Mesothelial cell of epicardium (in vitro differentiated cells): ENCODE measurements at regions not wholly inside any gene's neighbourhood (a gene's known extent, or its start where the extent isn't known, plus 50 kb on each side); places are given as distances from the start of the nearest gene placed in this dataset.

ENCODE experiments used
- DNase-seq, 2 experiments: peaks; one replicate each; pipeline ENCODE4 v3.0.0; 2021; ENCODE audit warnings: low spot score in 2 of 2; ENCODE audit not compliant: unreplicated experiment in 2 of 2
- H3K27ac Mint-ChIP-seq: 2 replicates; pipeline ENCODE4 v1.8.0; 2021; ENCODE audit warnings: mixed read lengths
- H3K27me3 Mint-ChIP-seq: 2 replicates; pipeline ENCODE4 v1.8.0; 2021; ENCODE audit warnings: low read depth, mixed read lengths
- H3K36me3 Mint-ChIP-seq: 2 replicates; pipeline ENCODE4 v1.8.0; 2021; ENCODE audit warnings: mixed read lengths
- H3K4me1 Mint-ChIP-seq: 2 replicates; pipeline ENCODE4 v1.8.0; 2021; ENCODE audit warnings: mixed read lengths
- H3K4me3 Mint-ChIP-seq: 2 replicates; pipeline ENCODE4 v1.8.0; 2021; ENCODE audit warnings: mild to moderate bottlenecking, moderate library complexity, mixed read lengths
- H3K9me3 Mint-ChIP-seq: 2 replicates; pipeline ENCODE4 v1.8.0; 2021; ENCODE audit warnings: mixed read lengths
- TF ChIP-seq, protein P1 (sequence below): fragments of 200-600 bp; sonication (generic); IDR thresholded peaks from one replicate; pipeline ENCODE4 v1.5.0; 2021; ENCODE audit warnings: antibody characterized with exemption; ENCODE audit not compliant: unreplicated experiment

DNA sequence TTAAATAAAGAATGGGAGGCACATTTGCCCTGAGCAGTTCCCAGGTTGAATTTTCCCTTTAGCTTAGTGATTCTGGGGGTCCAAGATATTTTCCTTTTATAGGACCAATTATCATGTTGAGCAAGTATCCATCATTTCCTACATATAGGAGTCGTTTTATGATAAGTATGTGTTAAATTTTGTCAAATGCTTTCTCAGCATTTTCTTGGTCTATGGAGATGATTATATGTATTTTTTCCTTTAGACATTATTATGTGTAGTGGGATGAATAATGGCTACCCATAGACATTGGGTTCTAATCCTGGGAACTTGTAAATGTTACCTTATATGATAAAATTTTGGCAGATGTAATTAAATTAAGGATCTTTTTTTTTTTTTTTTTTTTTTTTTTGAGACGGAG, 128.7 kb downstream of the LMO4 start:
- DNase-seq = no peak
- no peak overlapping the region for H3K27ac Mint-ChIP-seq
- H3K27me3 Mint-ChIP-seq = no peaks in the 10 kb centered on the region
- H3K4me1 Mint-ChIP-seq = no peaks in the 10 kb centered on the region
- no peak overlapping the region for H3K4me3 Mint-ChIP-seq
- TF ChIP-seq, protein P1, sequence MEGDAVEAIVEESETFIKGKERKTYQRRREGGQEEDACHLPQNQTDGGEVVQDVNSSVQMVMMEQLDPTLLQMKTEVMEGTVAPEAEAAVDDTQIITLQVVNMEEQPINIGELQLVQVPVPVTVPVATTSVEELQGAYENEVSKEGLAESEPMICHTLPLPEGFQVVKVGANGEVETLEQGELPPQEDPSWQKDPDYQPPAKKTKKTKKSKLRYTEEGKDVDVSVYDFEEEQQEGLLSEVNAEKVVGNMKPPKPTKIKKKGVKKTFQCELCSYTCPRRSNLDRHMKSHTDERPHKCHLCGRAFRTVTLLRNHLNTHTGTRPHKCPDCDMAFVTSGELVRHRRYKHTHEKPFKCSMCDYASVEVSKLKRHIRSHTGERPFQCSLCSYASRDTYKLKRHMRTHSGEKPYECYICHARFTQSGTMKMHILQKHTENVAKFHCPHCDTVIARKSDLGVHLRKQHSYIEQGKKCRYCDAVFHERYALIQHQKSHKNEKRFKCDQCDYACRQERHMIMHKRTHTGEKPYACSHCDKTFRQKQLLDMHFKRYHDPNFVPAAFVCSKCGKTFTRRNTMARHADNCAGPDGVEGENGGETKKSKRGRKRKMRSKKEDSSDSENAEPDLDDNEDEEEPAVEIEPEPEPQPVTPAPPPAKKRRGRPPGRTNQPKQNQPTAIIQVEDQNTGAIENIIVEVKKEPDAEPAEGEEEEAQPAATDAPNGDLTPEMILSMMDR = no peak
- H3K36me3 Mint-ChIP-seq = peaks cover 17% of the 10 kb centered on the region
- H3K9me3 Mint-ChIP-seq = peaks cover 53% of the 10 kb centered on the region

- H3K4me3 Mint-ChIP-seq = no peak overlapping the region
- H3K4me1 Mint-ChIP-seq = peaks cover 15% of the 10 kb centered on the region
- TF ChIP-seq, protein P1 = no peak
- DNase-seq = no peak
- H3K36me3 Mint-ChIP-seq = peaks cover 5% of the 10 kb centered on the region
- peaks cover 25% of the 10 kb centered on the region for H3K9me3 Mint-ChIP-seq
- no peaks in the 10 kb centered on the region for H3K27me3 Mint-ChIP-seq
- H3K27ac Mint-ChIP-seq = no peak overlapping the region
These were observed 134.2 kb downstream of the LMO4 start for GRCh38 chr1:87462894-87463293.

- TF ChIP-seq, protein P1 = no peak
- Mint-ChIP-seq H3K4me1 (peaks cover 15% of the 10 kb centered on the region), H3K27ac (peak overlapping the region; percentile 15), H3K9me3 (peaks cover 17% of the 10 kb centered on the region), H3K36me3 (peaks cover 5% of the 10 kb centered on the region), H3K27me3 (no peaks in the 10 kb centered on the region), H3K4me3 (no peak overlapping the region)
- no peak for DNase-seq
These were observed 135.4 kb downstream of the LMO4 start for GRCh38 chr1:87464022-87464490.

GRCh38 chr1:87466621-87467020, 137.9 kb downstream of the LMO4 start:
- no peak overlapping the region for H3K4me3 Mint-ChIP-seq
- no peaks in the 10 kb centered on the region for H3K27me3 Mint-ChIP-seq
- no peaks in the 10 kb centered on the region for H3K36me3 Mint-ChIP-seq
- no peak for DNase-seq
- no peaks in the 10 kb centered on the region for H3K9me3 Mint-ChIP-seq
- H3K27ac Mint-ChIP-seq = no peak overlapping the region
- peaks cover 15% of the 10 kb centered on the region for H3K4me1 Mint-ChIP-seq
- TF ChIP-seq, protein P1 = no peak

GRCh38 chr1:87472716-87473115, 144.0 kb downstream of the LMO4 start:
- no peak overlapping the region for H3K27ac Mint-ChIP-seq
- H3K36me3 Mint-ChIP-seq = no peaks in the 10 kb centered on the region
- DNase-seq = no peak
- TF ChIP-seq, protein P1 = no peak
- H3K27me3 Mint-ChIP-seq = no peaks in the 10 kb centered on the region
- H3K4me1 Mint-ChIP-seq = peaks cover 19% of the 10 kb centered on the region
- H3K9me3 Mint-ChIP-seq = no peaks in the 10 kb centered on the region
- H3K4me3 Mint-ChIP-seq = no peak overlapping the region

DNA sequence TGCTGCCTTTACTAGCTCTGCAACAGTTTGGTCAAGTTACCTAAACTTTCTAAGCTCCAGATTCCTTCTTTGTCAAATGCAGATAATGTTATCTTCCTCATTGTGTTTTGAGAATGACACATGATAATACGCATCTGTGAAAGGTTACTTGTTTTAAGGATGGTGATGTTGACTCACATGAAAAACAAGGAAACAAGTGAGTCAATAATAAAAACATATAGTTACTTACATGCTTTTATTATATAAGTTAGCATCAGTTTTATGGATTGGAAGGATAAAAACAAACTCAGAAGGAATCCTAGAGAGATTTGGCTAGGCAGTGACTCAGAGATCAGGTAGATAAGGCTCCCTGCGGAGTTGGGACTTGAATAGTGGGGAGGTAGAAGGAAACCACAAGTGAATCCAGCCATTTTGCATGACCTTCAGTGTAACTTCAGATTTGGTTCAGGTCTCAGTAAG, 144.6 kb downstream of the LMO4 start:
- TF ChIP-seq, protein P1 = no peak
- Mint-ChIP-seq H3K4me1 (peaks cover 20% of the 10 kb centered on the region), H3K27ac (no peak overlapping the region), H3K9me3 (no peaks in the 10 kb centered on the region), H3K4me3 (no peak overlapping the region), H3K27me3 (no peaks in the 10 kb centered on the region), H3K36me3 (no peaks in the 10 kb centered on the region)
- no peak for DNase-seq
